ENCODE measurements at regions not wholly inside any gene's neighbourhood (a gene's known extent, or its start where the extent isn't known, plus 50 kb on each side); places are given as distances from the start of the nearest gene placed in this dataset.

- H3K27ac ChIP-seq (ENCODE audit: insufficient read depth, low read depth, low read length) = no peak overlapping the region
- POLR2A ChIA-PET = no interaction called here
- TF ChIP-seq MYC (IDR thresholded peaks at IDR 0.05; ENCODE audit: low read depth, low read length) (no peak), GATA2 (IDR thresholded peaks at IDR 0.05; ENCODE audit: insufficient read depth, insufficient read length, low read depth, low read length) (no peak), POLR2AphosphoS5 (IDR thresholded peaks at IDR 0.05; ENCODE audit: insufficient read depth, low read depth, low read length) (no peak), CTCF (IDR thresholded peaks at IDR 0.05; ENCODE audit: extremely low read depth in 1 of 2, insufficient read depth in 1 of 2, low read depth in 1 of 2, low read length in 2 of 2) (no peak), FOS (IDR thresholded peaks at IDR 0.05; ENCODE audit: borderline replicate concordance, insufficient read depth, low read length) (no peak), MAX (IDR thresholded peaks at IDR 0.05; ENCODE audit: insufficient read depth, insufficient read length) (no peak), POLR2A (IDR thresholded peaks at IDR 0.05; ENCODE audit: low read depth, low read length) (no peak), JUN (IDR thresholded peaks at IDR 0.05; ENCODE audit: borderline replicate concordance, insufficient read depth, insufficient read length, low read depth) (no peak), EZH2 (IDR thresholded peaks at IDR 0.05; ENCODE audit: borderline replicate concordance, low read depth, low read length, severe bottlenecking) (no peak)
Measured at GRCh38 chr5:111961862-111962261, 204.9 kb upstream of the NREP start.

More at GRCh38 chr5:111961862-111962261, 204.9 kb upstream of the NREP start:
- Histone ChIP-seq H3K79me2 (ENCODE audit: control insufficient read depth, insufficient read depth, low read length) (no peaks in the 10 kb centered on the region), H3K4me2 (ENCODE audit: insufficient read depth, low read length) (no peak overlapping the region), H3K9me3 (replicated peaks; ENCODE audit: control insufficient read depth, insufficient read depth, low read length) (no peaks in the 10 kb centered on the region), H3K9ac (replicated peaks; ENCODE audit: extremely low read depth, insufficient read depth, low read length) (no peak overlapping the region), H4K20me1 (replicated peaks; ENCODE audit: control insufficient read depth, extremely low read depth, insufficient read depth, low read length) (no peaks in the 10 kb centered on the region), H3K4me1 (ENCODE audit: control insufficient read depth, extremely low read depth, insufficient read depth, low read length) (no peaks in the 10 kb centered on the region), H3K27me3 (ENCODE audit: control insufficient read depth in 2 of 2, insufficient read depth in 2 of 2, low read length in 2 of 2) (no peaks in the 10 kb centered on the region), H3K4me3 (replicated peaks in 1 of 3; ENCODE audit: insufficient read depth in 1 of 3, low read depth in 1 of 3, low read length in 3 of 3) (no peak overlapping the region), H2AFZ (ENCODE audit: low read depth, low read length) (no peak overlapping the region), H3K36me3 (ENCODE audit: control insufficient read depth in 2 of 2, extremely low read depth in 1 of 2, insufficient read depth in 2 of 2, low read length in 2 of 2) (no peaks in the 10 kb centered on the region), H3K9me1 (replicated peaks; ENCODE audit: control insufficient read depth, extremely low read depth, insufficient read depth, low read length) (no peaks in the 10 kb centered on the region)
- DNase-seq (ENCODE audit: low read depth, low spot score) (no peak), FAIRE-seq (no peak)
- dilution Hi-C loops (cut with MboI; ENCODE audit: extremely low pct_ligation_motif_present, low sequenced_read_pairs) (no loop called here), intact Hi-C loops (cut with micrococcal nuclease) (no loop called here)
- CTCF ChIA-PET = no interaction called here
- BruUV-seq (replicated peaks) = no TSS peak
